HG02884 (cell line): ENCODE measurements at regions not wholly inside any gene's neighbourhood (a gene's known extent, or its start where the extent isn't known, plus 50 kb on each side); places are given as distances from the start of the nearest gene placed in this dataset.

ENCODE experiments used
- ATAC-seq: cut with Tn5 transposase; IDR thresholded peaks from one replicate; pipeline ENCODE4 v1.9.1; 2021; ENCODE audit warnings: mild to moderate bottlenecking, moderate library complexity; ENCODE audit not compliant: unreplicated experiment

DNA sequence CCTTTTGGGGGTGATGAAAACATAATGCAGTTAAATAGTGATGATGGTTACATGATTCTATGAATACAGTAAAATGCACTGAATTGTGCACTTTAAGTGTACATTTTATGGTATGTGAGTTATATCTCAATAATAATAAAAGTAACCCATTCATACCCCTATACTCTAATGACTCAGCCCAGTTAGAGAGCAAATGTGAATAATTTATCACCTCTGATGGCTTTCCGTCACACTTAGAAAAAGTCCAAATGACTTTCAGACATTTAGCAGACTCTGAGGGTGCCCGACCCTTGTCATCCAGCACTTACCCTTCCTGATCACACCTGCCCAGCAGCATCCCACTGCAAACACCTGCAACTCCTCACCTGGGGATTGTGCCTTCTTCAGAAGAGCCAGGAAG, 148.1 kb upstream of the MAF start:
- no peak for ATAC-seq

GRCh38 chr16:79747688-79748087, 147.2 kb upstream of the MAF start:
- ATAC-seq: no peak

DNA sequence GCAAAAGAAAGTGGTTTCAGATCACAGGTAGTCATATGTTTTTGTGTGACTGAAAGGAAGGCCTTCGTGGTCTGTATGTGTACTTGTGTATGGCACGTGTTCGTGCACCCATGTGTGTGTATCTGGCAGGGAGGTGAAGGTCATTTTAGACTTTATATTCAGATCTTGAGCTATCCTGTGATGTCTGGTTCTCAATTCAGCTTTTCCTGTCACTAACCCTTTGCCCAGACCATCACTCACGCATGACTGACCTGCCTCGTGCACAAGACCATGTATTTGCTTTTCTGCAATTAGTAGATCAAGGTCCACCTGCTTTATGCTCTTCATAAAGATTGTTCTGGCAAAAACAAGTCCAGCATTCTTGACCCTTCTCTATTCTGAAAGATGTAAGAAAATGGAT, 139.7 kb upstream of the MAF start:
- no peak for ATAC-seq

DNA sequence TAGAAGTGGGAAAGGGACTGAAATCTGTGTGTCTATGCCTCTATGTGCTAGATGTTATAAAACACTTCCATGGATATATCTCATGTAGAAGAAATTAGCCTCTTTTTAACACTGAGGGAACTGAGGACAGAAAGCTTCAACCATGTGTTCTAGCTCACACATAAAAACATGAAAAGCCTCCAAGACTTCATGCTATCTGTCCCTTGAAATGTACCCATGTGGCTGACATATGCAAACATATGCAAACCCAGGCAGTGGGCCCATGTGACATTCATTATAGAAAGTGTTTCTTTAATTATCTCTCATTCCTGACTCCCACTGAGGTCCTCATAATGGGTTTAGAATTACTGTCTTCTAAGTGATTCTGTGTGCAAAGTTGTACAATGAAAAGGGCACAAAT, 134.7 kb upstream of the MAF start:
- ATAC-seq: no peak

DNA sequence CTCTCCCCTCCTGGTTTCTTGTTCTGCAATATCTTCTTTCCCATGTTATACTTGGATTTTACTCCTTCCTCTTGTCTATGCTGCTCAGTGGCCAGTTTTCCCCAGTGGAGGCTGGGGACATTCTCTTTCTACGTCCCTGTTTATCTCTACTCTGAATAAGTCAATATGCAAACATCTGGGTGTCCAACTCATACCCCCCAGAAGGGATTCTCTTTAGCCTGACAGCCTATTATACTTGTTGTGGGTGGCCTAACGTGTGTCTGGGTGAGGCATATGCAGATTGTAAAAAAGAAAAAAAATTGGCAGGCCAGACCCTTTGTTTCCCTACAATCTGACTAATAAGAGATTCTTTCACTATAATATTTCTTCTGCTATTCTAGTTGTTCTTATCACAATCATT, 134.2 kb upstream of the MAF start:
- ATAC-seq: no peak

DNA sequence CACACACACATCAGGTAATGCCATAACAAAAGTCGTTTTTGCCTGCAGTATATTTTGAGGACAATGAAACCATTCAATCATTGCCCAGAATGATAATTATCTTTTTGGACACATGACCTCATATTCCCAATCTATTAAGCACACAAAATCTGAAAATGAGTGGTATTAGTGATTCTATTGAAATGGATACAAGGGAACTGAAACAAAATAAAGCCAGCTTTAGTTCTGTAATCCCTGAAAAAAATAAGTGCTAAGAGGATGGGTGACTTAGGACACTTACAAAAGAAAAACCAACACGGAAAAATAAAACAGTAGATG, 128.3 kb upstream of the MAF start:
- ATAC-seq: no peak

GRCh38 chr16:79728048-79728922, 127.7 kb upstream of the MAF start:
- no peak for ATAC-seq

DNA sequence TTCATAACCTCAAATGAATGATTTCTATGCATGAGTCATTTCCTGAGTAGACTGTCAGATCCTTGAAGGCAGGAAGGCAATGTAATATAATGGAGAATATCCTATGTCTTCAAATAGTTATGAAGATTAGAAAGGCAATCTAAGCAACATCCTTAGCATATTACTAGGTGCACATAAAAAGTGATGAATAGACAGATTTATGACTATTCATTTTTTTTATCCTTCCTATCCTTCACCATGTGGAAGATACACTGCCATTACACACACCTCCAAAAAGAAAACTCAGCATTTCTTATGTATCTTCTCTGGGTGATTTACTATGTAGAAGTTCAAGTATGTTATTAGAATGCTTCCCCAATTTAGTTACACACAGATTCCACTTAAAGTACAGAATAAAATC, 126.4 kb upstream of the MAF start:
- ATAC-seq: no peak

GRCh38 chr16:79725051-79725450, 124.5 kb upstream of the MAF start:
- no peak for ATAC-seq

DNA sequence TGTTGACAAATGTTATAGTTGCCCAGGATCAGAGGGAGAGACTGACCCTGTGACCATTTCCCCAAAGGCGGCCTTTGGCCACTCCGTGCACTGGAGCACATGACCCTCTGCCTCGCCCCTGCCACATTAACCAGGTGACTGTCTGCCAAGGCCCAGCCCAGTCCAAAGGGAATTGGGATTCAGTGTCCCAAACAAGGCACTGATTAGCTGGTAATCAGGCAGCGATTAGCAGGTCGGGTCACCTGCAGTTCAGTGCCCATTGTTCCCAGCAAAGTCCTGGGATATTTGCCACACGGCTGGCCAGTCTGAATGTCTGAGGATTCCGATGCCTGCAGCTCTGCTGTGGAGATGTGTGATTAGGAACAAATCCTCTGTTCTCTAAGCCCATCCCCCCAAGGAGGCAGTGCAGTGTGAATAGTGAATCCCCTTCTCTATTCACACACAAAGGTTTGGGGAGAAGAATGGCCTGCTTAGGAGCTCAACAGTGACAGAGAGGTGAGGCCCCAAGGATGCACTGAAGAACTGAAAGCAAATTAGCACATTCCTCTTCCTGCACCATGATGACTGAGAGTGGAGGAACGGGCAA, 123.1 kb upstream of the MAF start:
- ATAC-seq: no peak

DNA sequence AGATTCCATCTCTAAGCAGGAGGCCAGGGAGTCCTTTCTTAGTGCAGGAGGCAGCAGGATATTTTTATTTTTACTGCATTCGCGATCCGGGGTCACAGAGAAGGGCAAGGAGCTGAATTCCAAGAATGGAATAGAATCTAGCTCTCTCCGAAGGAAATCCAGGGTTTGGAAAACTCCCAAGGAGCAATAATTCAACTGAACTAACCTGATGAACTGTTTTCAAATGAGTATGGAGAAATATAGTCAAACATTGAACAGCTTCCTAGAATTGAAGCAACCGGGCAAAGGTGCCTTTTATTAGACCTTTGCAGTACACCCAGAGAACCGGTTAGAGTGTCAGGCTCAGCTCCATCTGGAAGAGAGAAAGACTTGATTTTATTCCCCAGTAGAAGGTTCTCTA, 120.7 kb upstream of the MAF start:
- ATAC-seq: no peak

- no peak for ATAC-seq
These were observed 117.0 kb upstream of the MAF start for GRCh38 chr16:79717333-79718137.

DNA sequence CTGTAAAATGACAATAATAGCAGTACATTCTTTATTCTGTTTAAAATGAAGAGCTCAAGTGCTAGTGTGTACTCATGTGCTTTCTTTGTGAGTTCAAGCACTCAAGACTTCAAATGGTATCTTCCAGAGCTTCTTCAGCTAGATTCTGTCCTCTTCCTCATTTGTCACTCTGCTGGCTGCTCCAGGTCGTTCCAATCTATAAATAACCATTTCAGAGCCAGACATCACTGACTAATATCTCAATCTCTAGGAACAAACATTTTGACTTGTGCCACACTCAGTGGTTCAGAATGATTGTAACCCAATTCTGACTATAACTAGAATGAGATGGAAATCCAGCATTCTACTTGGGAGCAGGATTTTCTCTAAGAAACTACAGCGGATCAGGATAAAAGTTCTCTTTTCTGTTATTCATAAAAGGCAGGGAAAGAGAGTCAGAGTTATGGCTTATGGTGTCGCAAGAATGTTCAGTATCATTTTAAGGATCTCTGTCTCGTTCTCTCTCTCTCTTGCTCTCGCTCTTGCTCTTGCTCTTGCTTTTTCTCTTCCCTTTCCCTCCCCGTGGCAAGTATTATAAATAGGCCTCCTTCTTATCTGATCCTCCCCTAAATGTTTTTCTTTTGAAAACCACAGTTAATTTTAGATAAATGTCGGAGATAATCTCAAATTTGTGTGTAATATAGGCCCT, 116.3 kb upstream of the MAF start:
- no peak for ATAC-seq

- ATAC-seq: no peak
These were observed 114.5 kb upstream of the MAF start for GRCh38 chr16:79715061-79715460.

DNA sequence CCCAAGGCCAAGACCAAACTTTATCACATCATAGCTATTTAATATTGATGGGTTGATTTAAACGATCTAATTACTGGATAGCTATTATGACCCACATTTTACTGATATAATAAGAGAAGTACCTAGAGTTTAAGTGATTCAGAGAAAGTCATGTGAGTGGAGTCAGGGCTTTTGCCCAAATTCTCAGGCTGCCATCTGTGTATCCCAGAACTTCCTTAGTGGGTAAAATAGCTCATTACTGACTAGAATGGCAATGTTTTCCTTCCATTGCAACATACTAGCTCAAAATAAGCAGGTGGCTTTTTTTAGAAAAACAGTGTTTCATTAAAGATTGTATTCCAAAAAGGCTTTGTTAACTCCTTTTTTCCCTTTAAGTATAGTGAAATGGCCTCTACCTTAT, 113.9 kb upstream of the MAF start:
- ATAC-seq: no peak

DNA sequence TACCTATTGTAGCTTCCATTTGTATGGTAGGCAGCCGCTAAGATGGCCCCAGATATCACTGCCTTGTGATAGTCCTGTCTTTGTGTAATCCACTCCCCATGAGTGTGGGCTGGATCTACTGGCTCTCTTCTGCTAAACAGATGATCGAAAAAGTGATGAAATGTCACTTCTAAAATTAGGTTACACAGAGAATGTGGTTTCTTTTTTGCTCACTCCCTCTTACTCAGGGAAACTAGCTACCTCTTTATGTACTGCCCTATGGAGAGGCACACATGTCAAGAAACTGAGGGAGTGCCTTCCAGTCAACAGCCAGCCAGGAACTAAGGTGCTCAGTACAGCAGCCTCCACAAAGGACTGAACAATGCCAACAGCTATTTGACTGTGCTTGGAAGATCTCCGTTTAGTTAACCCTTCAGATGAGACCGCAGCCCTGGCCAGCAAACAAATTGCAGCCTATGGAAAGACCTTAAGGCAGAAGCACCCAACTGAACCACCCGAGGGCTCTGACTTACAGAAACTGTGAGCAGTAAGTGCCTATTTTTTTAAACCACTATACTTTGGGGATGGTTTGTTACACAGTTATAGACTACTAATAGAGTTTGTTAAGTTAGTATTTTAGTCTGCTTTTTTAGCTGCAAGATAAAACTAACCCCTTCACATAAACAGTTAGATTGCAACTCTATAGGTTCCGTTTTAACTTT, 113.2 kb upstream of the MAF start:
- no peak for ATAC-seq

DNA sequence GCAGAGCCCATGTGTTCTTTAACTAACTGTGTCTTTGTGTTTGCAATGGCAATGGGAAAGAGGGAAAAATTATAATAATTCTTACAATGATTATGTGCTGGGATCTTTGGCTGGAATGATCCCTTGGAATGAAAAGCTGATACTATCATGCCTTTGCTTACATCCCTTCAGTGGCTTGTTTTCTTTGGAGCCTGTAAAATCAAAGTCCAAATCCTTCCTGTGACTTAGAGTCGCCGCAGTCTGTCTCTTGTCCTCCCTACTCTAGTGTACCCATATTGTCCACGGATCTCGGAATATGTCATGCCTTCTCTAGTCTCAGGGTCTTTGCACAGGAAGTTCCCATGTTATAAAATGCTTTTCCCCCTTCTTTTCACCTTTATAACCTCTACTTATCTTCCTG, 111.7 kb upstream of the MAF start:
- no peak for ATAC-seq

DNA sequence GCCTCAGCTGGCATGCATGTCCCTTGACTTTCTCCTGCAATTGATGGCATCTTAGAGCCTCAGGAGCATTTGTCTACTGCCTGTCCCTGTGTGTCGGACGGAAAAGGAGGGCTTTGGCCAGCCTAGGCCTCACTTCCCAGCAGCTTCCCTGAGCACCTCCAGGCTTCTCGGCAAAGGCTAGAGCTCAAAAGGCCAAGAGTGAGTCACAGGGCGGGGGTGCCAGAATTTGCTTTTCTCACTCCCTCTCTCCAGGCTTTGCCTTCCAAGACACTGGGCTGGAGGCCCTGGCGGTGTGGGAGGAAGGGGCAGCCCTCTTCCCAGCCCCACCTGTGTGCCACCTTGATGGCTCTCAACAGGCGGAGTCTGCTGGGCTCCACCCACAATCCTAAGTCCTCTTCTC, 107.3 kb upstream of the MAF start:
- no peak for ATAC-seq

- no peak for ATAC-seq
These were observed 102.5 kb upstream of the MAF start for GRCh38 chr16:79703066-79703465.

GRCh38 chr16:79698341-79698753, 97.8 kb upstream of the MAF start:
- no peak for ATAC-seq

- ATAC-seq: no peak
These were observed 97.1 kb upstream of the MAF start for GRCh38 chr16:79697562-79698112.
